ENCODE measurements at regions not wholly inside any gene's neighbourhood (a gene's known extent, or its start where the extent isn't known, plus 50 kb on each side); places are given as distances from the start of the nearest gene placed in this dataset.

DNA sequence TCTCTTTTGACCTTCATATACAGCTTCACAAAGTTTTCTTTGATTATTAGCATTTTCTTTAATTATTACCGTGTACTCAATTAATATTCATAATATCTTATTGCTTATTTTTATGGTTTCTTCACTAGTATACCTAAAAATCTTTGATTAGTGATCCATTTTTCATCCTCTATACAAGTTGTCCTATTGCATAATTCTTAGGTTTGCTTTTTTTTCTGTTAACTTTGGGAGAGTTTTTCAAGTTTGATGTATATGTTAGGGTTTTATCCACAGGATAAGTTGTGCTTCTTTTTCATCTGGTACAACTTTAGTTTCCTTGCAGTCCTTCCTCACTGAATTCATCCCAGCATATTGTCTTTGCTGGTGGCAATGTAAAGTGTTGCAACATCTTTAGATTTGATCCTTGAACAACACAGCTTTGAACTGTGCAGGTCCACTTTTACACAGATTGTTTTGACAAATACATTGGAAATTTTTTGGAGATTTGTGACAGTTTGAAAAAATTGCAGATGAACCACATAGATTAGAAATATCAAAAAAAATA, 88.6 kb upstream of the NAV3 start:
- no peak for DNase-seq (ENCODE audit: low spot score)
- no peaks in the 10 kb centered on the region for H3K27me3 Mint-ChIP-seq (ENCODE audit: low read depth)
- H3K27ac Mint-ChIP-seq, result no peak overlapping the region
- H3K4me1 Mint-ChIP-seq (ENCODE audit: low read depth), result no peaks in the 10 kb centered on the region
- no peak overlapping the region for H3K4me3 Mint-ChIP-seq
- no peaks in the 10 kb centered on the region for H3K36me3 Mint-ChIP-seq (ENCODE audit: low read depth)
- peaks cover 15% of the 10 kb centered on the region for H3K9me3 Mint-ChIP-seq

DNA sequence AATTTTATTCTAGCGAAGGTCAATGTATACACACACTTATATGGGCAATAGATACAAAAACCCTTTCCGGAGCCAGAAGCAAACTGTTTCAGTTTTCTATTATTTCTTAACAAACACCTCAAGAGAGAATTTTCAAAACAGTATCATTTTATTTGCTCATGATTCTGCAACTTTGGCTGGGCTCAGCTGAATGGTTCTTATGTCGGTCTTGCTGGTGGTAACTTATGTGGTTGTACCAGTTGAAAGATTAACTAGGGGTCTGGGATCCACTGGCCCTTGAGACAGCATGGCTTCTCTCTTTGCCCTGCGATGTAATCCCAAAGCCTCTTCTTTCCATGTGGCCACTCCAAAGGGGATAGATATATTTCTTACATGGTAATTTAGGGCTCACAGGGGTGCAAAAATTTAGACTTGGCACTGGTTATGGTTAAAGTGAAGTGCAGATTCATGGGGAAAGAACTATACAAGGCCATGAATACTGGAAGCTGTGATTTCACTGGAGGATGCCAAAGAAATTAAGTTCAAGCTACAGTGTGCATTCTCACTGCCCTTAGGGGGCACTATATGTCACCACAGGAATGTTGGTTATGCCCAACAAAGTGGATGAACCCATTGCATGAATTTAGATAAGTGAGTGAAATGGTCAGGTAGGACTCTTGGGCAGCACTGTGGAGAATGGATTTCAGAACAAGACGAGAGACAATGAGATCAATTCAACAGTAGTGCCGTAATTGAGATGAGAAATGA, 94.3 kb upstream of the NAV3 start:
- Mint-ChIP-seq H3K4me3 (no peak overlapping the region), H3K27me3 (ENCODE audit: low read depth) (no peaks in the 10 kb centered on the region), H3K36me3 (ENCODE audit: low read depth) (no peaks in the 10 kb centered on the region), H3K9me3 (peaks cover 28% of the 10 kb centered on the region), H3K4me1 (ENCODE audit: low read depth) (no peaks in the 10 kb centered on the region), H3K27ac (no peak overlapping the region)
- DNase-seq (ENCODE audit: low spot score), result no peak

- DNase-seq (ENCODE audit: low spot score), result no peak
- no peaks in the 10 kb centered on the region for H3K4me1 Mint-ChIP-seq (ENCODE audit: low read depth)
- H3K4me3 Mint-ChIP-seq, result no peak overlapping the region
- no peaks in the 10 kb centered on the region for H3K36me3 Mint-ChIP-seq (ENCODE audit: low read depth)
- no peaks in the 10 kb centered on the region for H3K27me3 Mint-ChIP-seq (ENCODE audit: low read depth)
- no peak overlapping the region for H3K27ac Mint-ChIP-seq
- H3K9me3 Mint-ChIP-seq, result peaks cover 24% of the 10 kb centered on the region
Observed at GRCh38 chr12:77734214-77734883, 96.3 kb upstream of the NAV3 start.

- Mint-ChIP-seq H3K4me1 (ENCODE audit: low read depth) (no peaks in the 10 kb centered on the region), H3K27me3 (ENCODE audit: low read depth) (no peaks in the 10 kb centered on the region)
- no peak for DNase-seq (ENCODE audit: low spot score)
Observed at GRCh38 chr12:77728018-77728417, 102.7 kb upstream of the NAV3 start.

DNA sequence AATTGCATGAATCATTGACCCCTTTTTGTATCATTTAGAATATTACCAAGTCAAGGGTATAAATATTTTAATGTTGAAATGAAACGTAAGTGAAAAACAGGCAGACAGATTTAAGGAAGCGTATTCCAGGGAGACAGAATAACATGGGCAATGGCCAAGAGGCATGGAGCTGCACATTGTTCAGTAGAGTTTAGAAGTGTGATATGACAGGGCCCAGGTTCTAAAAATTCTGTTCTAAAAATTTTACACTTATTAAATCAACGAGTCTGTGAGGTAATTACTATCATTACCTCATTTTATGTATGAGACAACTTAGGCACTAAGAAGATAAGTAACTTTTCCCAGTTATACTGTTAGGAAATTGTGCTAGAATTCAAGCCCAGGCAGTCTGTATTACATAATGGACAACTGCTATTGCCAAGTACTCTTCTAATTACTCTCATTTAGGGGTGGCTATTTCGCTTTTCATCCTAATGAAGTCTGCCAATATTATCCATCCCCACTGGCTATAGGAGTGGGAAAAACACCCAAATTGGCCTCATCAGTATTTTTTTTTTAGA, 103.2 kb upstream of the NAV3 start:
- no peaks in the 10 kb centered on the region for H3K4me1 Mint-ChIP-seq (ENCODE audit: low read depth)
- no peaks in the 10 kb centered on the region for H3K36me3 Mint-ChIP-seq (ENCODE audit: low read depth)
- H3K27ac Mint-ChIP-seq, result no peak overlapping the region
- H3K27me3 Mint-ChIP-seq (ENCODE audit: low read depth), result no peaks in the 10 kb centered on the region
- H3K4me3 Mint-ChIP-seq, result no peak overlapping the region
- peaks cover 4% of the 10 kb centered on the region for H3K9me3 Mint-ChIP-seq
- no peak for DNase-seq (ENCODE audit: low spot score)

More at GRCh38 chr12:77728018-77728417, 102.7 kb upstream of the NAV3 start:
- H3K27ac Mint-ChIP-seq, result no peak overlapping the region
- H3K36me3 Mint-ChIP-seq (ENCODE audit: low read depth), result no peaks in the 10 kb centered on the region
- peaks cover 4% of the 10 kb centered on the region for H3K9me3 Mint-ChIP-seq
- H3K4me3 Mint-ChIP-seq, result no peak overlapping the region

DNA sequence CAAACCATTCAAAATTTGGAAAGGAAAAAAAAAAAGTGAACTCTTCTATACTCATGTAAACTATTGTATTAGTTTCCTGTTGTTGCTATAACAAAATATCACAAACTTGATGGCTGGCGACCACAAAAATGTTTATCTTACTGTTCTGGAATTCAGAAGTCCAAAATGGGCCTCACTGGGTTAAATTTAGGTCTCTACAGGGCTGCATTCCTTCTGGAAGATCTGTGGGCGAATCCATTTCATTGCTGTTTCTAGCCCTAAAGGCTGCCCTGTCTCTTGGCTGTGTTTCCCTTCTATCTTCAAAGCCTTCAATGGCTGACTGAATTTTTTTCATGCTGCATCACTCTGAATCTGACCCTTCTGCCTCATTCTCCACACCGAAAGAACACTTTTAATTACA, 105.1 kb upstream of the NAV3 start:
- H3K27ac Mint-ChIP-seq, result no peak overlapping the region
- H3K36me3 Mint-ChIP-seq (ENCODE audit: low read depth), result no peaks in the 10 kb centered on the region
- no peak for DNase-seq (ENCODE audit: low spot score)
- no peak overlapping the region for H3K4me3 Mint-ChIP-seq
- H3K27me3 Mint-ChIP-seq (ENCODE audit: low read depth), result no peaks in the 10 kb centered on the region
- H3K9me3 Mint-ChIP-seq, result peaks cover 4% of the 10 kb centered on the region
- no peaks in the 10 kb centered on the region for H3K4me1 Mint-ChIP-seq (ENCODE audit: low read depth)

GRCh38 chr12:77724367-77724957, 106.2 kb upstream of the NAV3 start:
- no peak overlapping the region for H3K27ac Mint-ChIP-seq
- no peaks in the 10 kb centered on the region for H3K27me3 Mint-ChIP-seq (ENCODE audit: low read depth)
- peaks cover 4% of the 10 kb centered on the region for H3K9me3 Mint-ChIP-seq
- H3K36me3 Mint-ChIP-seq (ENCODE audit: low read depth), result no peaks in the 10 kb centered on the region
- no peaks in the 10 kb centered on the region for H3K4me1 Mint-ChIP-seq (ENCODE audit: low read depth)
- no peak overlapping the region for H3K4me3 Mint-ChIP-seq
- no peak for DNase-seq (ENCODE audit: low spot score)

GRCh38 chr12:77723308-77723707, 107.4 kb upstream of the NAV3 start:
- Mint-ChIP-seq H3K27me3 (ENCODE audit: low read depth) (no peaks in the 10 kb centered on the region), H3K36me3 (ENCODE audit: low read depth) (no peaks in the 10 kb centered on the region), H3K9me3 (peaks cover 4% of the 10 kb centered on the region), H3K4me3 (no peak overlapping the region), H3K4me1 (ENCODE audit: low read depth) (no peaks in the 10 kb centered on the region), H3K27ac (no peak overlapping the region)
- DNase-seq (ENCODE audit: low spot score), result no peak

DNA sequence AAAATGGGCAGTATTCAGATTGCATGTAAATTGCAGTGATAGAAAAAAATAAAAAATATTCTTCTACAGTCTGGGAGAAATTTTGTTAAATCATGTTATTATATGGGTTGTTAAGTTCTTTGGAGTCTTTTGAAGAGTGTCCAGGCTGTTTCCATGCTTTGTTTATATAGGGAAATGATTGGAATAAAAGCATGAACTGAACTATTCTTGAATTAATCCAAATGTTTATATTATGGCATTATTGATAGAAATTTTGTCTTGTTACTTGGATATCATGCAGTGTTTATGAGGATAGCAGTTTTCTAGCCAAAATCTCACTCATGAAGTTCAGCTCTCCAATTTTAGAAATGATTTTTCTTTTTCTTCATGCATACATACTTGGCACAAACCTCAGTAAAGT, 108.2 kb upstream of the NAV3 start:
- H3K4me1 Mint-ChIP-seq (ENCODE audit: low read depth), result no peaks in the 10 kb centered on the region
- no peak overlapping the region for H3K27ac Mint-ChIP-seq
- DNase-seq (ENCODE audit: low spot score), result no peak
- no peaks in the 10 kb centered on the region for H3K27me3 Mint-ChIP-seq (ENCODE audit: low read depth)
- no peaks in the 10 kb centered on the region for H3K36me3 Mint-ChIP-seq (ENCODE audit: low read depth)
- H3K9me3 Mint-ChIP-seq, result no peaks in the 10 kb centered on the region
- H3K4me3 Mint-ChIP-seq, result no peak overlapping the region

- H3K27ac Mint-ChIP-seq, result no peak overlapping the region
- no peaks in the 10 kb centered on the region for H3K27me3 Mint-ChIP-seq (ENCODE audit: low read depth)
- H3K4me1 Mint-ChIP-seq (ENCODE audit: low read depth), result no peaks in the 10 kb centered on the region
- no peaks in the 10 kb centered on the region for H3K9me3 Mint-ChIP-seq
- H3K36me3 Mint-ChIP-seq (ENCODE audit: low read depth), result no peaks in the 10 kb centered on the region
- no peak for DNase-seq (ENCODE audit: low spot score)
- no peak overlapping the region for H3K4me3 Mint-ChIP-seq
Observed at GRCh38 chr12:77720258-77720657, 110.4 kb upstream of the NAV3 start.

DNA sequence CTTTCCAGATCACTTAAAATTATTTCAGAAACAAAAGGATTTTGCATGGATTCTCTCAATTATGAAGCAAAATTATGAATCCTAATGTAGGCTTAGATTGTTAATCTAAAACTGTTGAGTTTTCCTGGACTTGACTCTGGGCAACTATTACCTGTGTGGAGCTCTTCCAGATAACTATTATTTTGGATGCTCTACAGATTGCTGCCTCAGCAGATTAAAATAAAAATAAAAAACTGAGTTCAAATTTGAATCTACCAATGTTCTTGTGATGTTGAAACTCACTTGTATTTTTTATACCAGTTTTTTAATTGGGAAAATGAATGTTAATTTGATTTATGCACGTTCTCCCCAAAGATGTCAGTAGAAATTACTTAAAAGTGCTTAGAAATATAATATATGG, 120.5 kb upstream of the NAV3 start:
- Mint-ChIP-seq H3K27ac (no peak overlapping the region), H3K4me1 (ENCODE audit: low read depth) (no peaks in the 10 kb centered on the region), H3K9me3 (peaks cover 11% of the 10 kb centered on the region), H3K4me3 (no peak overlapping the region), H3K36me3 (ENCODE audit: low read depth) (no peaks in the 10 kb centered on the region), H3K27me3 (ENCODE audit: low read depth) (no peaks in the 10 kb centered on the region)
- no peak for DNase-seq (ENCODE audit: low spot score)

DNA sequence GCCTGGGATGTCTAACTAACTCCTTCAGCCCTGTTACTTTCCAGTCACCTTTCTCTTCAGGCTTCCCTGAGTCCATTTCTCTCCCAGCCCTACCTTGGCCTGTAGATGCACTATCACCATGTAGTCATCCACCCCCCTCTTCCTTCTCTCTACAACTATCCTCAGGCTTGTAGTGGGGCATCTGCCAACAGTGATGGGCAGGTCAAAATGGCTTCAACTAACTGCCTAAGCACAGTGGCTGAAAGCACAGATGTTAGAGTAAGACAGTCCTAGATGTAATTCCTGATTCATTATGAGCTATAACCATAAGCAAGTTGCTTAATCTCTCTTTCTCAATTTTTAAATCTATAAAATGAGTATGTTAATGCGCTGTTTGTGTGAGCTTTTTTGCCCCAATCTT, 133.6 kb upstream of the NAV3 start:
- no peak overlapping the region for H3K4me3 Mint-ChIP-seq
- no peak for DNase-seq (ENCODE audit: low spot score)
- H3K27me3 Mint-ChIP-seq (ENCODE audit: low read depth), result no peaks in the 10 kb centered on the region
- no peaks in the 10 kb centered on the region for H3K4me1 Mint-ChIP-seq (ENCODE audit: low read depth)
- no peak overlapping the region for H3K27ac Mint-ChIP-seq
- H3K9me3 Mint-ChIP-seq, result no peaks in the 10 kb centered on the region
- no peaks in the 10 kb centered on the region for H3K36me3 Mint-ChIP-seq (ENCODE audit: low read depth)

DNA sequence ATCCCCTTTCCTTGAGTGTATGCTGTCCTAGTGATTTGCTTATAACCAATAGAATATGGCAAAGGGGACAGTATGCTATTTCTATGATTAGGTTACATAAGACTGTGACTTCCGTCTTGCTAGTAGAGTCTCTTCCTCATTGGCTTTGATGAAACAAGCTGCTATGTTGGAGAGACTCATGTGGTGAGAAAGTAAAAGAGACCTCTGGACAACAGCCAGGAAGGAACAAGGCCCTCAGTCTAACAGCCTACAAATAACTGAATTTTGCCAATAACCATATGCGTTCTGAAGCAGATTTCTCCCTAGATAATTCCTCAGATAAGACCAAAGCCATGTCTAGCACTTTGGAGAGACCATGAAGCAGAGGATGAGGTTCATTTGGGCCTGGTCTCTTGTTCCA, 134.5 kb upstream of the NAV3 start:
- H3K4me1 Mint-ChIP-seq (ENCODE audit: low read depth), result no peaks in the 10 kb centered on the region
- no peak overlapping the region for H3K27ac Mint-ChIP-seq
- no peak overlapping the region for H3K4me3 Mint-ChIP-seq
- H3K9me3 Mint-ChIP-seq, result no peaks in the 10 kb centered on the region
- H3K27me3 Mint-ChIP-seq (ENCODE audit: low read depth), result no peaks in the 10 kb centered on the region
- DNase-seq (ENCODE audit: low spot score), result no peak
- no peaks in the 10 kb centered on the region for H3K36me3 Mint-ChIP-seq (ENCODE audit: low read depth)

DNA sequence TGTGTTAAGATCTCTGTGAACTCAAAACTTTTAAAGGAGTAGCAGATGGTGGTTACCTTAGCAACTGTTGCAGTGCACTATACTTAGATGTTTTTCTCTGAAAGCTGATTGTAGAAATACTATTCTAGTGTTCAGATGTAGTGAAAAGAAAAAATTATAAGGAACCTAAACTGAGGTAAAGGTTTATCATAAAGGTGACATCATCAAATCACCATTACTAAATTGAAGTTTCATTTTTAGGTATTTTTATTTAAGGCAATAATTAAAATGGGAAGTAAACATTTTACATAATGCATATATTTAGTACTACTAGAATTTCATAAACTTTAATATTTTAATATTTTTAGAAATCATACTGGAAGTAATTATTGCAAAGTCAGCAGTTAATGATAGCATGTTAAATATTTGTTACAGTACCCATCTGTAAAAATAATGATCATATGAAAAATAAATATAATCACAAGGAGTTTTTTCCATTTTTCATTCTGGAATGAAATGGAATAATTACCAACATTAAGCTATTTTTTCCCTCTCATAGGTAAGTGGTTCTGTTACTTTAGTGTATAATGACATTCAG, 141.1 kb upstream of the NAV3 start:
- Mint-ChIP-seq H3K9me3 (no peaks in the 10 kb centered on the region), H3K27ac (no peak overlapping the region), H3K4me1 (ENCODE audit: low read depth) (no peaks in the 10 kb centered on the region), H3K4me3 (no peak overlapping the region), H3K36me3 (ENCODE audit: low read depth) (no peaks in the 10 kb centered on the region), H3K27me3 (ENCODE audit: low read depth) (no peaks in the 10 kb centered on the region)
- no peak for DNase-seq (ENCODE audit: low spot score)
